ENCODE measurements at regions not wholly inside any gene's neighbourhood (a gene's known extent, or its start where the extent isn't known, plus 50 kb on each side); places are given as distances from the start of the nearest gene placed in this dataset.

GRCh38 chr6:135623979-135624378, 126.4 kb upstream of the AHI1 start:
- no peak overlapping the region for H3K27ac ChIP-seq (ENCODE audit: low read depth, low read length)
- no peak for ATAC-seq
- ChIA-PET RAD21 (ENCODE audit: low non-redundant PET in 1 of 2, low total read pairs in 2 of 2, uncharacterized antibody in 2 of 2, unreplicated experiment in 2 of 2) (no interaction called here), CTCF (no interaction called here), POLR2A (no interaction called here)
- DNase-seq (ENCODE audit: low read depth, low spot score), result no peak
- no peaks in the 10 kb centered on the region for H3K79me2 ChIP-seq (ENCODE audit: insufficient read depth, low read length)
- no peaks in the 10 kb centered on the region for H3K27me3 ChIP-seq (ENCODE audit: insufficient read depth, low read length)
- H3K4me1 ChIP-seq (ENCODE audit: control insufficient read depth in 1 of 2, insufficient read depth in 2 of 2, low read length in 2 of 2), result no peaks in the 10 kb centered on the region
- no peak overlapping the region for H3K4me3 ChIP-seq (replicated peaks in 1 of 2; ENCODE audit: low read depth in 1 of 2, low read length in 2 of 2)
- no TSS peak for BruUV-seq (replicated peaks)
- H4K20me1 ChIP-seq (ENCODE audit: insufficient read depth), result no peaks in the 10 kb centered on the region
- H3K9me2 ChIP-seq (ENCODE audit: insufficient read depth), result no peaks in the 10 kb centered on the region
- intact Hi-C loops (cut with micrococcal nuclease), result no loop called here
- no peak overlapping the region for H3K4me2 ChIP-seq (ENCODE audit: low read length)
- no peak for TF ChIP-seq YY1 (IDR thresholded peaks at IDR 0.05; ENCODE audit: extremely low read depth, insufficient replicate concordance, low read depth, low read length)
- no peak for TF ChIP-seq CTCF (IDR thresholded peaks at IDR 0.05 in 2 of 3, conservative IDR thresholded peaks at IDR 0.05 in 1 of 3; ENCODE audit: borderline replicate concordance in 1 of 3, insufficient read depth in 1 of 3, low read depth in 2 of 3, low read length in 2 of 3)
- no peak for TF ChIP-seq JUND (IDR thresholded peaks at IDR 0.05)
- no peak for TF ChIP-seq EZH2 (IDR thresholded peaks at IDR 0.05)
- no peak for TF ChIP-seq TCF7L2 (IDR thresholded peaks at IDR 0.05; ENCODE audit: borderline replicate concordance, extremely low read depth, insufficient read depth, insufficient read length)
- no peak for TF ChIP-seq POLR2AphosphoS5 (IDR thresholded peaks at IDR 0.05; ENCODE audit: low read depth, low read length)
- no peaks in the 10 kb centered on the region for H3K36me3 ChIP-seq (ENCODE audit: control insufficient read depth in 1 of 2, insufficient read depth in 2 of 2, low read length in 2 of 2)
- H3K9ac ChIP-seq (ENCODE audit: low read length), result no peak overlapping the region
- H3K9me3 ChIP-seq (ENCODE audit: control insufficient read depth in 1 of 2, insufficient read depth in 1 of 2, low read depth in 1 of 2, low read length in 2 of 2), result no peaks in the 10 kb centered on the region
- H2AFZ ChIP-seq (ENCODE audit: low read depth, low read length, poor library complexity, severe bottlenecking), result no peak overlapping the region
